ENCODE measurements at regions not wholly inside any gene's neighbourhood (a gene's known extent, or its start where the extent isn't known, plus 50 kb on each side); places are given as distances from the start of the nearest gene placed in this dataset.

GRCh38 chr1:168907786-168908348 is 178.9 kb upstream of the DPT start:
- TF ChIP-seq CTCF (IDR thresholded peaks at IDR 0.05; ENCODE audit: low read length, missing control alignments), result no peak
- H3K4me3 ChIP-seq (replicated peaks; ENCODE audit: low read depth, low read length), result no peak overlapping the region
- DNase-seq (ENCODE audit: low read depth), result no peak

- no peak for TF ChIP-seq CTCF (IDR thresholded peaks at IDR 0.05; ENCODE audit: low read length, missing control alignments)
- H3K4me3 ChIP-seq (replicated peaks; ENCODE audit: low read depth, low read length), result no peak overlapping the region
- DNase-seq (ENCODE audit: low read depth), result no peak
Observed at GRCh38 chr1:168910403-168910802, 181.4 kb upstream of the DPT start.

GRCh38 chr1:168911370-168911769 is 182.4 kb upstream of the DPT start:
- DNase-seq (ENCODE audit: low read depth), result no peak
- no peak for TF ChIP-seq CTCF (IDR thresholded peaks at IDR 0.05; ENCODE audit: low read length, missing control alignments)
- H3K4me3 ChIP-seq (replicated peaks; ENCODE audit: low read depth, low read length), result no peak overlapping the region

GRCh38 chr1:168913711-168914463 is 184.9 kb upstream of the DPT start:
- H3K4me3 ChIP-seq (replicated peaks; ENCODE audit: low read depth, low read length), result no peak overlapping the region
- no peak for DNase-seq (ENCODE audit: low read depth)
- no peak for TF ChIP-seq CTCF (IDR thresholded peaks at IDR 0.05; ENCODE audit: low read length, missing control alignments)

- no peak for DNase-seq (ENCODE audit: low read depth)
- TF ChIP-seq CTCF (IDR thresholded peaks at IDR 0.05; ENCODE audit: low read length, missing control alignments), result no peak
- H3K4me3 ChIP-seq (replicated peaks; ENCODE audit: low read depth, low read length), result no peak overlapping the region
Observed at GRCh38 chr1:168917309-168917708, 188.3 kb upstream of the DPT start.

GRCh38 chr1:168917796-168918195 is 188.7 kb upstream of the ATP1B1 start:
- TF ChIP-seq CTCF (IDR thresholded peaks at IDR 0.05; ENCODE audit: low read length, missing control alignments), result no peak
- no peak overlapping the region for H3K4me3 ChIP-seq (replicated peaks; ENCODE audit: low read depth, low read length)
- no peak for DNase-seq (ENCODE audit: low read depth)

Data from fibroblast of pulmonary artery (primary cell).